Stimulated activated CD4-positive, alpha-beta T cell treated with anti-CD3 and anti-CD28 coated beads, TNF-alpha, amount 100 ng/mL, for 4 hours (primary cell): ENCODE measurements at regions not wholly inside any gene's neighbourhood (a gene's known extent, or its start where the extent isn't known, plus 50 kb on each side); places are given as distances from the start of the nearest gene placed in this dataset.

Source experiments
- DNase-seq, 3 experiments: peaks; one replicate each; pipeline ENCODE4 v3.0.0-alpha.2; 2020; ENCODE audit warnings: low read depth in 3 of 3

GRCh38 chr10:8229153-8229552 is 174.7 kb downstream of the GATA3 start:
- DNase-seq: no peak

GRCh38 chr10:8230902-8231301 is 176.4 kb downstream of the GATA3 start:
- no peak for DNase-seq

DNA sequence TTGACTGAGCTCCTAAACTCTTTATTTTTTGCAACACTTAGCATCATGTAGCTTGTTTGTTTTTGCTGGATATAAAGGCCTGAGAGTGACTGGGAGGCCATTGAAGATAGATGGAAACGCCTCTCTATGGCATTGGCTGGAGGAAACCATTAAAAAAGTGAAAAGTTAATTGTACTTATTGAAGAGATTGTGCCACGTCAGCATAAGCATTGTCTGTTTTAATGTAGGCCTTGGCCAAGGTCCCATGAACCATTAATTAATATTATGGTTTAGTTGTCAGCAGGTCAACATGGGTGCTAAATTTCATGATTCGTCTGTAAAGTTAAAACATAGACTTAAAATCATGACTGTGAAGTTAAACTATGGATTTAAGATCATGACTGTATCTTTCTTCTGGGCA is 178.6 kb downstream of the GATA3 start:
- no peak for DNase-seq

- DNase-seq: no peak
Observed at GRCh38 chr10:8233832-8234259, 179.4 kb downstream of the GATA3 start.

DNA sequence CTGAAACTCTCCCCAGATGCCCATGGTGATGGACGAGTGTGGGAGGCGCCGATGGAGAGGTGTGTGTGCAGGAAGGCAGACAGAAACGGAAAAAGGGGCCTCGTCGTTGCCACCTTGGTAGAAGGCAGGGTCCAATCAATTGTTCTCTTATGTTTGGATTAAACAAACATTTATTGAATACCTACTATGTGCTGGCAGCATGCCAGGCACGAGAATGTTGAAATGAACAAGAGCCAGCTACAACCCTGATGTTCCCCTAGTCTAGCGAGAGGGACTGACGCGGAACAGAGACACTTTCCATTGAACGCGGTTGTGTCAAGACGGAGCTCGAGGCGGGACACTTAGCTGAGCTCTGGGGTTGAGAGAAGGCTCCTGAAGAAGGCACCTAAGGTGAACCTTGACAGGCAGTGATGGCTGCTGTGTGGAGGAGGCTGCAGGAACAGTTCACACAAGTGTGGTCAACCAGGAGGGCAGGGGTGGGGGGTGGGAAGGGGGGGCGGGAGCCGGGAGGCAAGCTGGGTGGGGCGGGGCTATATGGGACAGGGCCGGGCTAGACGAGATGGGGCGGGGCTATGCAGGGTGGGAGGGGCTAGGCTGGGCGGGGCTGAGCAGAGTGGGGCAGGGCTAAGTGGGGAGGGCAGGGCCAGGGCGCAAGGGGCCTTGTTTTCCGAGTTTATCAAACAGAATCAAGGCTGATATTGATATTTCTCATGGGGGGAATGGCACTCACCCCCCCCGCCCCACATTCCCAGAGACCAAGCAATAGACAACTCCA is 181.0 kb downstream of the GATA3 start:
- no peak for DNase-seq

DNA sequence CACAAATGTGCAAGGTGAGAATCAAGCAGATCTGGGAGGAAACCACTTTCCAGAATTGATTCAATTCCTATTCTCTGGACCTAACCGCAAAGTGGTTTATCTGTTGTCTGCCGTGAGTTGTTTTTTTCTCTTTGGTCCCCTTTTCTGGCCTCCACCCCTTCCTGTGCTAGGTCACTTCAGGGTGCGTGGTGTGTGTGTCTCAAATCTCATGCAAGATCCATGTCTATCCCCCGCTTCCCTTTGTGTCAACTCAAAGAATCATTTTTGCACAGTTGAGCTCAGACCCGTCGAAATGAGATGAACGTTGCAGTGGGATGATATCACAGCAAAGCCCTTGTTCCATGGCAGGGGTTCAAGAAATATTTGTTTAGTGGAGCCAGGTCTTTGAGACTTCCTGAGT is 184.5 kb downstream of the GATA3 start:
- DNase-seq: no peak

GRCh38 chr10:8240861-8241260 is 186.4 kb downstream of the GATA3 start:
- DNase-seq: no peak

- DNase-seq: no peak
Observed at GRCh38 chr10:8242295-8242872, 187.9 kb downstream of the GATA3 start.

DNA sequence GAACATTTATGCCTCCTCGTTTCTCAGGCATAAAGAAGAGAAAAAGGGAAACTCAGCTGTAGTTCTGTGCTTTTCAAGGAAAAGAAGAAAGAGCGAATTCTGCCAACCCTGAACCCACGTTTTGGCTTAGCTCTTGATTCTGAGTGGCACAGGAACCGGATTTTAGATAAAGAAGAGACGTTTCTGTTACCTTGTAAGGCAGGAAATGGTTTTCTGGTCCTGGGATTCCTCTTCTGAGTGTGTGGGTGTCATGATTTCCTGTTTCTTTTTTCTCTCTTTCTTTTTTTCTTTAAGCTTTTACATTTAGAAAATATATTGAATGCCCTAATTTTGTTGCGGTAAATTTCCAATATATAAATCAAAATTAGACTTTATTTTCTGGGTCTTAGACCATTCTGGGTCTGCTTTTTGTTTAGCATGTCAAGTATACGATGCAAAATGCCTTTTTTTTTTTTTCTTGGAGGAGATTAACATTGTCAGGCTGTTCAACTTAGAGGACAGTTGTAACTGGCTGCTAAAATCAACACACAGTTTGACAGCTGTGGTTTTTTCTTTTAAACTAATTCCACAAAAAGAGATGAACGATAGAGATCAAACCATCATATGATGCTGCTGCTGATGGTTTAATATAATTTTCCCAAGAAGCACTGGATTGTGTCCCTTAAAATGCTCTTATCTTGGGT is 190.8 kb downstream of the GATA3 start:
- no peak for DNase-seq

GRCh38 chr10:8245814-8246142 is 191.3 kb downstream of the GATA3 start:
- no peak for DNase-seq

GRCh38 chr10:8246548-8246947 is 192.1 kb downstream of the GATA3 start:
- no peak for DNase-seq

DNA sequence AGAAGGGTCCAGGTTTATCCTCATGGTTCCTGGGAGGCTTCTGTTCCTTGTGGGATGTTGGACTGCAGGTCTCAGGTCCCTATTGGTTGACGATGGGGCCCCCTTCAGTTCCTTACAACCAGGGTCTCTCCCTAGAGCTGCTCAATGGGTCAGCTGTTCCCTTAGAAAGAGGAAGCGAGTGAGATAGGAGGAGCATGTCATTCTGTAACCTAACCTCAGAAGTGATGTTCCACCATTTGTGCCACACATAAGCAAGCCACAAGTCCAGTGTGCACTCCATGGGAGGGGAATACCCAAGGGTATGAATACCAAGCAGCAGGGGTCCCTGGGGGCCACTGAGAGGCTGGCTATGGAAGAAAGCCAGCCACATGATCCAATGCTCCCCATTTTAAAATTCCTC is 192.7 kb downstream of the GATA3 start:
- no peak for DNase-seq

- DNase-seq: no peak
Observed at GRCh38 chr10:8248868-8249267, 194.4 kb downstream of the GATA3 start.

GRCh38 chr10:8254350-8254749 is 199.9 kb downstream of the GATA3 start:
- DNase-seq: no peak

DNA sequence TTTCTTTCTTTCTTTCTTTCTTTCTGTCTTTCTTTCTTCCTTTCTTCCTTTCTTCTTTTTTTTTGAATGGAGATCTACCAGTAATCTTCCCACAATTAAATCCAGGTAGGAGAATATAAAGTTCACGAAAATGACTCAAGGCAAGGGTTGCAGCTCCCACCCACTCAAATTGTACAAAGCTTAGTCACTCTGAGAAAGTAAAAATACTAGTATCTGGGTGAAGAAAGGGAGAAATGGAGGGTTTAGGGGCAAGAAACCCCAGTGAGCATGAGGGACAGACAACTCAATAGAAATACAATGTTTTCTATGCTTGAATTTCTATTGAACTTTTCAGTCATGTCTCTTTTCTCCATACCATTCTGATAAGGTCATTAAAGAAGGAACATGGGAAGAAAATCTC is 200.8 kb downstream of the GATA3 start:
- no peak for DNase-seq

DNA sequence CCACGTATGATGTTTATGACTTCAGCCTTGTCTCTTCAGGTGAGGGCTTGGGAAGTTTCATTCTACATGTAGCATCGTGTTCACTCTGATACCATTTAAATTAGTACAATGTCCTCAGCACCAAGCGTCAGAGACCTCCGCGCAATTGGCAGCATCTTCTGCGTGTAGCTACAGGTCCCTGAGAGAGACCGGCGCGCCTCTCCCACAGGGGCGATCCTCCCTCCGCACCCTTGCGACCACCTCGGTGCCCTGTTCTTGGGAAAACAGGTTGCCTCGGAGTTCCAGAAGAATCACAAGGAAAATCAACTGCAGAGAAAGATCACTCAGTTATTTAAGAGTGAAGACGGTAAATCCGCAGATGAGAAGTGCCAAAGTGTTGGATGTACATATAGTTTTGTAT is 206.2 kb downstream of the GATA3 start:
- no peak for DNase-seq

- no peak for DNase-seq
Observed at GRCh38 chr10:8262317-8262716, 207.8 kb downstream of the GATA3 start.

DNA sequence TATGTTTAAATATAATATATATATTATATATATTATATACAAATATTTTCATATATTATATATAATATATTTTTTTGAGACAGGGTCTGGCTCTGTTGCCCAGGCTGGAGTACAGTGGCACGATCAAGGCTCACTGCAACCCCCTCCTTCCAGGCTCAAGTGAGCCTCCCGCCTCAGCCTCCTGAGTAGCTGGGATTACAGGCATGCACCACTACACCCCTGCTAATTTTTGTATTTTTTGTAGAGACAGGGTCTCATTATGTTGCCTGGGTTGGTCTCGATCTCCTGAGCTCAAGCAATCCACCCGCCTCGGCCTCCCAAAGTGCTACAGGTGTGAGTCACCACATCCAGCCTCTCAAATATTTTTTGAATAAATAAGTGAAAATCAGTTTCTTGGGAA is 215.5 kb downstream of the GATA3 start:
- DNase-seq: no peak

DNA sequence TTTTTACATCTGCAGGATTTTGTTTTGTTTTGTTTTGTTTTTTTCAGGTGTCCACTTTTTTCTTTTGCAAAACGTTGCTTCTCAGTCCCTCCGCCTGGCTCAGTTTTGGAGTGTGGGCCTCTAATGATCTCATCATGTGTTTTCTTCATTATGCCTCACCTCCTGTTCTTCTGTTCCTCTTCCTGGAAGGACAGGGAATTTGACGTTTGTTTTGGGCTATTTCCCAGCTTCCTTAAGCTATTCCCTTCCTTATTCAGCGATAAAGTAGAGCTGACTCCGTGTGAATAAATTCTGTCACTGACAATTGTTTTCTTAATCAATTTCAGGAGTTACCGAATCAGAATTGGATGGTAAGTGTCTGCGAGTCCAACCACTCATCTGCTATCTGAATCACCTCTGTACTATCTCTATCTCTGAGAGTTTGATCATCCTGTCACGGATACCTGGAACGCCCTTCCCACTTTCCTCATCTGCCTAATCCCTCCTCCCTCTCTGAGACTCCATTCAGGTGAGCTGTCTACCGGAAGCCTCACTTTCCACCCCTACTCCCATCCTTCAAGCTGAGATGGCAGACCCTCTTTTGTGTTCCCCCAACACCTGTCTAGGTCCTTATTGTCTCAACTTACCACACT is 218.4 kb downstream of the GATA3 start:
- DNase-seq: no peak

DNA sequence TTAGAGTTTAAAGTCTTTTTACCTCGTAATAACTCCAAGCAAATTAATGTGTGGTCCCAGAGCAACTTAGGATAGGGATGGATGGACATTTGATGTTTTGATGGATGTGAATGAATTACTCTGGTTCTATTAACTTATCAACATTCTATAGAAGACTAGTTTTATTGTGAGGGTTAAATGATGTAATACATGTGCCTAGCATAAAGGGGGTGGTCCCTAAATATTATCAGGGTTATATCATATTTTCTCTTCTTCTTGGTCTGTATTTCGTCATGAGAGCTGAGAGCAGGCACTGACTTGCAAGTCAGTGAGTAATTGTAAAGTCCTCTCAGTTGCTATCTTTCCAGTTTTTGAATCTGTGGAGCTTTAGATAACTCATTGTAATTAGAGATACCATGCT is 219.3 kb downstream of the GATA3 start:
- no peak for DNase-seq

DNA sequence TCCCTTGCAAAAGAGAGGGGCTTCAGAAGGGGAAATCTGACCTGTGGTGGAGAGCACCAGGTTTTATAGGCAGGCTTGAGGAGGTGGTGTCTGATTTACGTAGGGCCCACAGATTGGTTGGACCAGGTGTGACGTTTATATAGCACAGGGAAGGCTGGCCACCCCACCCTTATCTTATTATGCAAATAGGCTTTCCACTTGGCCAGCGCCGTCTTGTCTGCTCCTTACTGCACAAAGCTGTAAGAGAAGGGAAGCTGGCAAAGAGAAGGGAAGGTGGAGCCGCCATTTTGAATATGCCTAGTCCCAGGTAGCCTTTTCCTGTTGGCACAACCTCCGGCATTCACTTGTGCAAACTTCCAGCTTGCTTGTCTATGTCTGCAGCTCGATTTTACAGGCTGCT is 221.4 kb downstream of the GATA3 start:
- no peak for DNase-seq

GRCh38 chr10:8278099-8278498 is 223.6 kb downstream of the GATA3 start:
- no peak for DNase-seq

- no peak for DNase-seq
Observed at GRCh38 chr10:8279598-8279997, 225.1 kb downstream of the GATA3 start.
